ENCODE measurements at regions not wholly inside any gene's neighbourhood (a gene's known extent, or its start where the extent isn't known, plus 50 kb on each side); places are given as distances from the start of the nearest gene placed in this dataset.
A peak's percentile ranks its signal among the peaks of the same experiment; 100 is the strongest.

DNA sequence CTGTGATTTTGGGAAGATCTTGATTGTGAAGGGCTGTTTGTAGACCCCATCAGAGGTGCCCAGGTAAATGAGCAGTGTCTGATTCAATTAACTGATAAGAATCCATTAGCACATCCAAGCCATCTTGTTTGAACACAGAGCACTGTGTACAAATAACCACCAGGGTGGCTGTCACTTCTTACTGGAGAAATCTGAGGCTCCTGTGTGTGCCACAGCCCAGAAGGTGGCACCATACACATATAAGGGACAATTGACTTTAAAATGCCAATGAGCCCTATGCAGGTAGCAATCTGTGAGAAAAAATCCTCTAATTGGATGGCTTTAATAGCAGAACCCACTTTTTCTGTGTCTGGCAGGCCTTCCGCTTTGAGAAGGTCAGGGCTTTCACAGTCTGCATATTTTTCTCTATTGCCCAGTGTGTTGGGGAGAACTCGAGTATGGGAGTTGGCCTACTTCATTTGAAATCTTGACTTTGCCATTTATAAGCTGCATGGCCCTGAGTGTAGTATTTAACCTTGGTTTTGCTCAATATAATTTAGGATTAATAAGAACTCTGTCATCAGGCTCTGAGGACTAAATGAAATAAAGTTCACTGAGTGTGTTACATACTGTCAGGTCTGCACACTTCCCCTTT lies 517.4 kb downstream of the CCSER2 start:
- no peak for FAIRE-seq
- ATAC-seq: no peak
- 5% methylated on average over 2 of the region's 2 CpGs for WGBS (ENCODE audit: insufficient coverage, low coverage, missing lambda C conversion rate)

More for the DNA sequence above, 517.4 kb downstream of the CCSER2 start:
- Histone ChIP-seq H3K79me2 (ENCODE audit: control insufficient read depth, insufficient read depth, low read length) (no peaks in the 10 kb centered on the region), H3K4me3 (no peak overlapping the region), H3K4me2 (ENCODE audit: insufficient read depth, low read length) (no peak overlapping the region), H4K20me1 (replicated peaks; ENCODE audit: control insufficient read depth, insufficient read depth, low read length) (no peaks in the 10 kb centered on the region), H3K9me1 (ENCODE audit: control insufficient read depth, insufficient read depth, low read length) (no peaks in the 10 kb centered on the region), H3K9me3 (replicated peaks; ENCODE audit: control insufficient read depth, insufficient read depth, low read depth, low read length) (no peaks in the 10 kb centered on the region), H3K27me3 (ENCODE audit: control insufficient read depth in 2 of 2, insufficient read depth in 2 of 2, low read length in 2 of 2) (no peaks in the 10 kb centered on the region), H3K4me1 (replicated peaks in 1 of 2; ENCODE audit: control insufficient read depth in 2 of 2, insufficient read depth in 2 of 2, low read length in 2 of 2) (no peaks in the 10 kb centered on the region), H2AFZ (ENCODE audit: low read depth, low read length) (no peak overlapping the region), H3K27ac (ENCODE audit: extremely low read depth, low read depth, low read length) (no peak overlapping the region), H3K9ac (ENCODE audit: insufficient read depth in 1 of 2, low read depth in 2 of 2, low read length in 2 of 2) (no peak overlapping the region), H3K36me3 (ENCODE audit: control insufficient read depth, insufficient read depth, low read length) (no peaks in the 10 kb centered on the region)
- intact Hi-C loops (cut with micrococcal nuclease): no loop called here
- POLR2A ChIA-PET: no interaction called here
- no TSS peak for BruUV-seq (replicated peaks)
- no peak for DNase-seq (ENCODE audit: extremely low read depth in 1 of 4, low spot score in 3 of 4)
- in situ Hi-C loops (cut with MboI): no loop called here
- no peak for TF ChIP-seq PCBP1 (IDR thresholded peaks at IDR 0.05; ENCODE audit: low read depth, low read length, poor library complexity, severe bottlenecking)
- TF ChIP-seq, protein P1, sequence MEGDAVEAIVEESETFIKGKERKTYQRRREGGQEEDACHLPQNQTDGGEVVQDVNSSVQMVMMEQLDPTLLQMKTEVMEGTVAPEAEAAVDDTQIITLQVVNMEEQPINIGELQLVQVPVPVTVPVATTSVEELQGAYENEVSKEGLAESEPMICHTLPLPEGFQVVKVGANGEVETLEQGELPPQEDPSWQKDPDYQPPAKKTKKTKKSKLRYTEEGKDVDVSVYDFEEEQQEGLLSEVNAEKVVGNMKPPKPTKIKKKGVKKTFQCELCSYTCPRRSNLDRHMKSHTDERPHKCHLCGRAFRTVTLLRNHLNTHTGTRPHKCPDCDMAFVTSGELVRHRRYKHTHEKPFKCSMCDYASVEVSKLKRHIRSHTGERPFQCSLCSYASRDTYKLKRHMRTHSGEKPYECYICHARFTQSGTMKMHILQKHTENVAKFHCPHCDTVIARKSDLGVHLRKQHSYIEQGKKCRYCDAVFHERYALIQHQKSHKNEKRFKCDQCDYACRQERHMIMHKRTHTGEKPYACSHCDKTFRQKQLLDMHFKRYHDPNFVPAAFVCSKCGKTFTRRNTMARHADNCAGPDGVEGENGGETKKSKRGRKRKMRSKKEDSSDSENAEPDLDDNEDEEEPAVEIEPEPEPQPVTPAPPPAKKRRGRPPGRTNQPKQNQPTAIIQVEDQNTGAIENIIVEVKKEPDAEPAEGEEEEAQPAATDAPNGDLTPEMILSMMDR (IDR thresholded peaks at IDR 0.05 in 2 of 3, conservative IDR thresholded peaks at IDR 0.05 in 1 of 3; ENCODE audit: insufficient read depth in 2 of 3, low read depth in 1 of 3, low read length in 3 of 3): peak in 1 of 3 experiments; percentile 20; a peak in 1 of 6 replicates
- CTCF ChIA-PET (ENCODE audit: low intra/inter-chr PET ratio): no interaction called here

All from K562 (cell line).